ENCODE measurements at regions not wholly inside any gene's neighbourhood (a gene's known extent, or its start where the extent isn't known, plus 50 kb on each side); places are given as distances from the start of the nearest gene placed in this dataset.
"Not testable (repeated sequence)": the region's sequence is repeated elsewhere in the genome, so short reads cannot be mapped to it uniquely, and the experiment has no call there.

GRCh38 chr14:23751616-23752015, 115.5 kb downstream of the DHRS2 start:
- no peaks in the 10 kb centered on the region for H3K4me1 Mint-ChIP-seq

GRCh38 chr14:23763394-23763793, 127.2 kb downstream of the DHRS2 start:
- peaks cover 9% of the 10 kb centered on the region for H3K27me3 ChIP-seq (ENCODE audit: control insufficient read depth, insufficient read depth, low read length)
- ATAC-seq (ENCODE audit: low read depth in 2 of 2) (no peak), DNase-seq (no peak)
- H3K9me3 ChIP-seq (ENCODE audit: control insufficient read depth in 2 of 2, low read length in 2 of 2), result no peaks in the 10 kb centered on the region
- H3K4me1 ChIP-seq (ENCODE audit: control insufficient read depth, insufficient read depth, low read length, poor library complexity, severe bottlenecking), result no peaks in the 10 kb centered on the region
- H3K9me3 Mint-ChIP-seq, result peaks cover 0 to 6% (median 0%) of the 10 kb centered on the region in 7 donors
- no peak overlapping the region for H3K27ac Mint-ChIP-seq
- peaks cover 20% of the 10 kb centered on the region for H3K27me3 Mint-ChIP-seq
- no peak overlapping the region for H3K4me3 ChIP-seq (ENCODE audit: low read depth, low read length)
- no peak overlapping the region for H3K4me3 Mint-ChIP-seq
- peaks cover 0 to 5% (median 0%) of the 10 kb centered on the region in 4 donors for H3K4me1 Mint-ChIP-seq
- no peak overlapping the region for H3K27ac ChIP-seq (ENCODE audit: insufficient read depth, low read length, poor library complexity, severe bottlenecking)
- H3K36me3 Mint-ChIP-seq, result no peaks in the 10 kb centered on the region
- H3K36me3 ChIP-seq (ENCODE audit: control insufficient read depth, insufficient read depth, low read length), result no peaks in the 10 kb centered on the region

More at GRCh38 chr14:23751616-23752015, 115.5 kb downstream of the DHRS2 start:
- Histone ChIP-seq H3K9me3 (ENCODE audit: control insufficient read depth in 2 of 2, low read length in 2 of 2) (no peaks in the 10 kb centered on the region), H3K27me3 (ENCODE audit: control insufficient read depth, insufficient read depth, low read length) (peaks cover 4% of the 10 kb centered on the region), H3K36me3 (ENCODE audit: control insufficient read depth, insufficient read depth, low read length) (no peaks in the 10 kb centered on the region), H3K27ac (ENCODE audit: insufficient read depth, low read length, poor library complexity, severe bottlenecking) (no peak overlapping the region), H3K4me1 (ENCODE audit: control insufficient read depth, insufficient read depth, low read length, poor library complexity, severe bottlenecking) (no peaks in the 10 kb centered on the region), H3K4me3 (ENCODE audit: low read depth, low read length) (no peak overlapping the region)
- no peaks in the 10 kb centered on the region for H3K36me3 Mint-ChIP-seq
- no peak overlapping the region for H3K4me3 Mint-ChIP-seq
- DNase-seq, result no peak
- H3K27ac Mint-ChIP-seq, result no peak overlapping the region
- peaks cover 0 to 4% (median 0%) of the 10 kb centered on the region in 7 donors for H3K9me3 Mint-ChIP-seq
- peaks cover 31% of the 10 kb centered on the region for H3K27me3 Mint-ChIP-seq
- no peak for ATAC-seq (ENCODE audit: low read depth in 2 of 2)

GRCh38 chr14:23766737-23767401, 130.7 kb downstream of the DHRS2 start:
- H3K9me3 ChIP-seq (ENCODE audit: control insufficient read depth in 2 of 2, low read length in 2 of 2), result no peaks in the 10 kb centered on the region
- H3K27me3 Mint-ChIP-seq, result peaks cover 26% of the 10 kb centered on the region
- no peaks in the 10 kb centered on the region for H3K4me1 Mint-ChIP-seq
- H3K9me3 Mint-ChIP-seq, result peaks cover 0 to 4% (median 0%) of the 10 kb centered on the region in 7 donors
- H3K27ac Mint-ChIP-seq, result no peak overlapping the region
- ATAC-seq (ENCODE audit: low read depth in 2 of 2), result no peak
- H3K4me3 Mint-ChIP-seq, result no peak overlapping the region
- H3K27me3 ChIP-seq (ENCODE audit: control insufficient read depth, insufficient read depth, low read length), result peaks cover 9% of the 10 kb centered on the region
- no peak overlapping the region for H3K27ac ChIP-seq (ENCODE audit: insufficient read depth, low read length, poor library complexity, severe bottlenecking)
- no peaks in the 10 kb centered on the region for H3K36me3 Mint-ChIP-seq
- no peak for DNase-seq
- no peaks in the 10 kb centered on the region for H3K4me1 ChIP-seq (ENCODE audit: control insufficient read depth, insufficient read depth, low read length, poor library complexity, severe bottlenecking)
- no peaks in the 10 kb centered on the region for H3K36me3 ChIP-seq (ENCODE audit: control insufficient read depth, insufficient read depth, low read length)
- H3K4me3 ChIP-seq (ENCODE audit: low read depth, low read length), result no peak overlapping the region

- H3K36me3 Mint-ChIP-seq; DNase-seq; ATAC-seq (ENCODE audit: low read depth in 2 of 2); H3K4me3 ChIP-seq (ENCODE audit: low read depth, low read length); H3K27ac Mint-ChIP-seq; H3K4me1 ChIP-seq (ENCODE audit: control insufficient read depth, insufficient read depth, low read length, poor library complexity, severe bottlenecking); H3K4me1 Mint-ChIP-seq; H3K9me3 ChIP-seq (ENCODE audit: control insufficient read depth in 2 of 2, low read length in 2 of 2); H3K36me3 ChIP-seq (ENCODE audit: control insufficient read depth, insufficient read depth, low read length); H3K4me3 Mint-ChIP-seq; H3K9me3 Mint-ChIP-seq; H3K27ac ChIP-seq (ENCODE audit: insufficient read depth, low read length, poor library complexity, severe bottlenecking): not testable (repeated sequence)
- H3K27me3 ChIP-seq (ENCODE audit: control insufficient read depth, insufficient read depth, low read length), result peaks cover 14% of the 10 kb centered on the region
- peaks cover 37% of the 10 kb centered on the region for H3K27me3 Mint-ChIP-seq
These were observed 133.1 kb downstream of the DHRS2 start for GRCh38 chr14:23769221-23769728.

DNA sequence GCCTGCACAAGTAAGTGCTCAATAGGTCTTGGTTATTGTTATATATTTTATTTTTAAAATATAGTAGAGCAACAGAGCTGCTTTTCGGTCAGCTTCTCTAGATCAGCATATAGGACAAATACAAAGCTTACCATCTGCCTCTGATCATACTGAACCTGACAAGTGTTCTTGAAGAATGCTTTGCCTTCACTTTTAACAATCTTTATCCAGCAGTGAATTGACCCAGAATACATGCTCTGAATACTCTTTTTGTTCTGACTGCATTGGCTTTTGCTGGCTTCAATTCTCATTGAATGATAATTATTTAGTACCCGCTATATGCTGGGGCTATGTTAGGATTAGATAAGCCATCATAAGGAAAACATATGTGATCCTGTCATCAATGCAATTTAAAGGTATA, 137.8 kb downstream of the DHRS2 start:
- Mint-ChIP-seq H3K36me3 (no peaks in the 10 kb centered on the region), H3K9me3 (no peaks in the 10 kb centered on the region), H3K4me1 (no peaks in the 10 kb centered on the region), H3K27me3 (peaks cover 33% of the 10 kb centered on the region), H3K27ac (no peak overlapping the region), H3K4me3 (no peak overlapping the region)
- H3K9me3 ChIP-seq (ENCODE audit: control insufficient read depth in 2 of 2, low read length in 2 of 2), result no peaks in the 10 kb centered on the region
- no peak for ATAC-seq (ENCODE audit: low read depth in 2 of 2)
- no peaks in the 10 kb centered on the region for H3K4me1 ChIP-seq (ENCODE audit: control insufficient read depth, insufficient read depth, low read length, poor library complexity, severe bottlenecking)
- H3K4me3 ChIP-seq (ENCODE audit: low read depth, low read length), result no peak overlapping the region
- no peak for DNase-seq
- no peak overlapping the region for H3K27ac ChIP-seq (ENCODE audit: insufficient read depth, low read length, poor library complexity, severe bottlenecking)
- H3K36me3 ChIP-seq (ENCODE audit: control insufficient read depth, insufficient read depth, low read length), result no peaks in the 10 kb centered on the region
- H3K27me3 ChIP-seq (ENCODE audit: control insufficient read depth, insufficient read depth, low read length), result peaks cover 9% of the 10 kb centered on the region

- no peak overlapping the region for H3K4me3 Mint-ChIP-seq
- H3K9me3 Mint-ChIP-seq, result peaks cover 0 to 4% (median 0%) of the 10 kb centered on the region in 7 donors
- ATAC-seq (ENCODE audit: low read depth in 2 of 2), result no peak
- Histone ChIP-seq H3K9me3 (ENCODE audit: control insufficient read depth in 2 of 2, low read length in 2 of 2) (no peaks in the 10 kb centered on the region), H3K27ac (ENCODE audit: insufficient read depth, low read length, poor library complexity, severe bottlenecking) (no peak overlapping the region), H3K36me3 (ENCODE audit: control insufficient read depth, insufficient read depth, low read length) (no peaks in the 10 kb centered on the region), H3K27me3 (ENCODE audit: control insufficient read depth, insufficient read depth, low read length) (peaks cover 9% of the 10 kb centered on the region), H3K4me3 (ENCODE audit: low read depth, low read length) (no peak overlapping the region), H3K4me1 (ENCODE audit: control insufficient read depth, insufficient read depth, low read length, poor library complexity, severe bottlenecking) (no peaks in the 10 kb centered on the region)
- no peak for DNase-seq
- H3K4me1 Mint-ChIP-seq, result no peaks in the 10 kb centered on the region
- H3K27me3 Mint-ChIP-seq, result peaks cover 47% of the 10 kb centered on the region
- no peak overlapping the region for H3K27ac Mint-ChIP-seq
- no peaks in the 10 kb centered on the region for H3K36me3 Mint-ChIP-seq
These were observed 140.1 kb downstream of the DHRS2 start for GRCh38 chr14:23776296-23776695.

DNA sequence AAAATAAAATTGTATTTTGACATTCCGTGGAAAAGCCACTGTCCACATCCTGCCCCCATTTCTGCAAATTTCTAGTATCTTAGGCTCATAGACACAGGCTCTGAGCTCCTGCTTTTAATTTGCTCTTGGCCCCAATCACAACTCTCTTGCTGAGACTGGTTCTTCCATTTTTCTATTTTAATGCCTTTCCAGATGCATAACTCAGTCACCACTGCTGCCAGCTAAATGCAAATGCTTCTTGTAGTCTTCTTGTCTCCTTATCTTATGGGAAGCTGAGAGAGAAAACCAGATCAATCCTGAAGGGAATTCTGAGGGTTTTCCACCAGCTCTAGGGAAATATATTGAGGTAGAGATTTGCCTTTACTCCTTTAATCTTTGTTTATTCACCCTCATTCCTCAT, 149.0 kb downstream of the DHRS2 start:
- peaks cover 27% of the 10 kb centered on the region for H3K27me3 Mint-ChIP-seq
- ATAC-seq (ENCODE audit: low read depth in 2 of 2), result no peak
- DNase-seq, result no peak

GRCh38 chr14:23787436-23787835, 151.3 kb downstream of the DHRS2 start:
- ATAC-seq (ENCODE audit: low read depth in 2 of 2), result no peak
- no peaks in the 10 kb centered on the region for H3K4me1 Mint-ChIP-seq
- no peak overlapping the region for H3K27ac Mint-ChIP-seq
- Histone ChIP-seq H3K9me3 (ENCODE audit: control insufficient read depth in 2 of 2, low read length in 2 of 2) (no peaks in the 10 kb centered on the region), H3K4me1 (ENCODE audit: control insufficient read depth, insufficient read depth, low read length, poor library complexity, severe bottlenecking) (no peaks in the 10 kb centered on the region), H3K4me3 (ENCODE audit: low read depth, low read length) (no peak overlapping the region), H3K36me3 (ENCODE audit: control insufficient read depth, insufficient read depth, low read length) (no peaks in the 10 kb centered on the region), H3K27ac (ENCODE audit: insufficient read depth, low read length, poor library complexity, severe bottlenecking) (no peak overlapping the region), H3K27me3 (ENCODE audit: control insufficient read depth, insufficient read depth, low read length) (peaks cover 20% of the 10 kb centered on the region)
- H3K27me3 Mint-ChIP-seq, result peaks cover 24% of the 10 kb centered on the region
- H3K9me3 Mint-ChIP-seq, result peaks cover 0 to 2% (median 0%) of the 10 kb centered on the region in 7 donors
- no peaks in the 10 kb centered on the region for H3K36me3 Mint-ChIP-seq
- no peak for DNase-seq
- H3K4me3 Mint-ChIP-seq, result no peak overlapping the region

More for the DNA sequence above, 149.0 kb downstream of the DHRS2 start:
- H3K27me3 ChIP-seq (ENCODE audit: control insufficient read depth, insufficient read depth, low read length), result peaks cover 18% of the 10 kb centered on the region
- H3K4me1 ChIP-seq (ENCODE audit: control insufficient read depth, insufficient read depth, low read length, poor library complexity, severe bottlenecking), result no peaks in the 10 kb centered on the region
- H3K9me3 ChIP-seq (ENCODE audit: control insufficient read depth in 2 of 2, low read length in 2 of 2), result no peaks in the 10 kb centered on the region
- no peaks in the 10 kb centered on the region for H3K36me3 ChIP-seq (ENCODE audit: control insufficient read depth, insufficient read depth, low read length)
- Mint-ChIP-seq H3K4me1 (no peaks in the 10 kb centered on the region), H3K36me3 (no peaks in the 10 kb centered on the region), H3K9me3 (peaks cover 0 to 8% (median 0%) of the 10 kb centered on the region in 7 donors), H3K27ac (no peak overlapping the region), H3K4me3 (no peak overlapping the region)
- H3K4me3 ChIP-seq (ENCODE audit: low read depth, low read length), result no peak overlapping the region
- H3K27ac ChIP-seq (ENCODE audit: insufficient read depth, low read length, poor library complexity, severe bottlenecking), result no peak overlapping the region

All from CD4-positive, CD25-positive, alpha-beta regulatory T cell (primary cell).